ENCODE measurements at regions not wholly inside any gene's neighbourhood (a gene's known extent, or its start where the extent isn't known, plus 50 kb on each side); places are given as distances from the start of the nearest gene placed in this dataset.

GRCh38 chr10:10508211-10508610 lies 509.5 kb upstream of the CELF2 start:
- no peak overlapping the region for H4K91ac ChIP-seq (ENCODE audit: low read depth, low read length, poor library complexity)
- no peak overlapping the region for H3K4ac ChIP-seq (ENCODE audit: low read length)
- H3K23ac ChIP-seq (ENCODE audit: low read depth, low read length, poor library complexity), result no peak overlapping the region
- no peak overlapping the region for H3K27ac ChIP-seq (replicated peaks; ENCODE audit: low read length)
- no peak overlapping the region for H2BK15ac ChIP-seq (ENCODE audit: low read length)
- no CpG with 5 or more reads among the region's 3 CpGs for WGBS, 2 donors (ENCODE audit: extremely low coverage in 2 of 2, insufficient read length in 2 of 2, insufficient replicate concordance in 1 of 2)
- H2BK12ac ChIP-seq (ENCODE audit: low read length), result no peak overlapping the region
- H2BK120ac ChIP-seq (ENCODE audit: low read depth, low read length), result no peak overlapping the region
- H3K4me2 ChIP-seq (ENCODE audit: insufficient read depth, low read length, poor library complexity, severe bottlenecking), result no peak overlapping the region
- peaks cover 0 to 2% (median 0%) of the 10 kb centered on the region in 3 experiments for H3K27me3 ChIP-seq (ENCODE audit: control insufficient read depth in 3 of 3, insufficient read depth in 3 of 3, low read depth in 1 of 3, low read length in 3 of 3)
- no peak overlapping the region for H2AFZ ChIP-seq (ENCODE audit: low read length)
- no peaks in the 10 kb centered on the region for H3K36me3 ChIP-seq (replicated peaks in 1 of 2; ENCODE audit: control insufficient read depth in 2 of 2, insufficient read depth in 2 of 2, low read length in 2 of 2)
- no peak overlapping the region for H3K18ac ChIP-seq (ENCODE audit: low read length)
- no peaks in the 10 kb centered on the region for H3K79me1 ChIP-seq (ENCODE audit: low read depth, low read length)
- DNase-seq (ENCODE audit: low spot score), result no peak
- no peak overlapping the region for H4K8ac ChIP-seq (ENCODE audit: low read depth, low read length)
- no peak overlapping the region for H2BK5ac ChIP-seq (ENCODE audit: low read length)
- no peak overlapping the region for H3K9ac ChIP-seq (ENCODE audit: low read depth, low read length, poor library complexity)
- H3K4me1 ChIP-seq (ENCODE audit: control insufficient read depth in 2 of 2, insufficient read depth in 1 of 2, low read depth in 1 of 2, low read length in 2 of 2), result no peaks in the 10 kb centered on the region
- H3K9me3 ChIP-seq (replicated peaks in 1 of 2; ENCODE audit: control insufficient read depth in 2 of 2, insufficient read depth in 1 of 2, low read depth in 1 of 2, low read length in 2 of 2), result no peaks in the 10 kb centered on the region
- no peak overlapping the region for H3K4me3 ChIP-seq (ENCODE audit: low read length in 2 of 2)
- H3K14ac ChIP-seq (ENCODE audit: low read length), result no peak overlapping the region
- H2AK5ac ChIP-seq (ENCODE audit: low read depth, low read length), result no peak overlapping the region

GRCh38 chr10:10510179-10510578 lies 507.5 kb upstream of the CELF2 start:
- Histone ChIP-seq H3K9ac (ENCODE audit: low read depth, low read length, poor library complexity) (no peak overlapping the region), H3K14ac (ENCODE audit: low read length) (no peak overlapping the region), H4K91ac (ENCODE audit: low read depth, low read length, poor library complexity) (no peak overlapping the region), H2BK15ac (ENCODE audit: low read length) (no peak overlapping the region), H3K27me3 (ENCODE audit: control insufficient read depth in 3 of 3, insufficient read depth in 3 of 3, low read depth in 1 of 3, low read length in 3 of 3) (peaks cover 0 to 2% (median 0%) of the 10 kb centered on the region in 3 experiments), H3K9me3 (replicated peaks in 1 of 2; ENCODE audit: control insufficient read depth in 2 of 2, insufficient read depth in 1 of 2, low read depth in 1 of 2, low read length in 2 of 2) (no peaks in the 10 kb centered on the region), H3K4me3 (ENCODE audit: low read length in 2 of 2) (no peak overlapping the region), H2BK5ac (ENCODE audit: low read length) (no peak overlapping the region), H4K8ac (ENCODE audit: low read depth, low read length) (no peak overlapping the region), H3K4me2 (ENCODE audit: insufficient read depth, low read length, poor library complexity, severe bottlenecking) (no peak overlapping the region), H3K23ac (ENCODE audit: low read depth, low read length, poor library complexity) (no peak overlapping the region), H3K27ac (replicated peaks; ENCODE audit: low read length) (no peak overlapping the region), H2AK5ac (ENCODE audit: low read depth, low read length) (no peak overlapping the region), H3K79me1 (ENCODE audit: low read depth, low read length) (no peaks in the 10 kb centered on the region), H3K4me1 (ENCODE audit: control insufficient read depth in 2 of 2, insufficient read depth in 1 of 2, low read depth in 1 of 2, low read length in 2 of 2) (no peaks in the 10 kb centered on the region), H2AFZ (ENCODE audit: low read length) (no peak overlapping the region), H2BK12ac (ENCODE audit: low read length) (no peak overlapping the region), H2BK120ac (ENCODE audit: low read depth, low read length) (no peak overlapping the region), H3K4ac (ENCODE audit: low read length) (no peak overlapping the region), H3K18ac (ENCODE audit: low read length) (no peak overlapping the region), H3K36me3 (replicated peaks in 1 of 2; ENCODE audit: control insufficient read depth in 2 of 2, insufficient read depth in 2 of 2, low read length in 2 of 2) (no peaks in the 10 kb centered on the region)
- DNase-seq (ENCODE audit: low spot score), result no peak
- WGBS, 2 donors (ENCODE audit: extremely low coverage in 2 of 2, insufficient read length in 2 of 2, insufficient replicate concordance in 1 of 2), result no CpG with 5 or more reads among the region's 3 CpGs

- no peak overlapping the region for H3K27ac ChIP-seq (replicated peaks; ENCODE audit: low read length)
- no peak for DNase-seq (ENCODE audit: low spot score)
- no peak overlapping the region for H3K14ac ChIP-seq (ENCODE audit: low read length)
- no peak overlapping the region for H2AK5ac ChIP-seq (ENCODE audit: low read depth, low read length)
- WGBS, 2 donors (ENCODE audit: extremely low coverage in 2 of 2, insufficient read length in 2 of 2, insufficient replicate concordance in 1 of 2), result no CpG with 5 or more reads among the region's 1 CpG
- H3K9ac ChIP-seq (ENCODE audit: low read depth, low read length, poor library complexity), result no peak overlapping the region
- no peak overlapping the region for H3K23ac ChIP-seq (ENCODE audit: low read depth, low read length, poor library complexity)
- no peak overlapping the region for H3K4me3 ChIP-seq (ENCODE audit: low read length in 2 of 2)
- H3K4me1 ChIP-seq (ENCODE audit: control insufficient read depth in 2 of 2, insufficient read depth in 1 of 2, low read depth in 1 of 2, low read length in 2 of 2), result no peaks in the 10 kb centered on the region
- no peak overlapping the region for H2BK5ac ChIP-seq (ENCODE audit: low read length)
- no peak overlapping the region for H2AFZ ChIP-seq (ENCODE audit: low read length)
- no peak overlapping the region for H3K4me2 ChIP-seq (ENCODE audit: insufficient read depth, low read length, poor library complexity, severe bottlenecking)
- H2BK12ac ChIP-seq (ENCODE audit: low read length), result no peak overlapping the region
- H2BK120ac ChIP-seq (ENCODE audit: low read depth, low read length), result no peak overlapping the region
- H4K8ac ChIP-seq (ENCODE audit: low read depth, low read length), result no peak overlapping the region
- H4K91ac ChIP-seq (ENCODE audit: low read depth, low read length, poor library complexity), result no peak overlapping the region
- H3K9me3 ChIP-seq (replicated peaks in 1 of 2; ENCODE audit: control insufficient read depth in 2 of 2, insufficient read depth in 1 of 2, low read depth in 1 of 2, low read length in 2 of 2), result no peaks in the 10 kb centered on the region
- no peak overlapping the region for H2BK15ac ChIP-seq (ENCODE audit: low read length)
- H3K27me3 ChIP-seq (ENCODE audit: control insufficient read depth in 3 of 3, insufficient read depth in 3 of 3, low read depth in 1 of 3, low read length in 3 of 3), result no peaks in the 10 kb centered on the region
- no peak overlapping the region for H3K18ac ChIP-seq (ENCODE audit: low read length)
- H3K79me1 ChIP-seq (ENCODE audit: low read depth, low read length), result no peaks in the 10 kb centered on the region
- H3K36me3 ChIP-seq (replicated peaks in 1 of 2; ENCODE audit: control insufficient read depth in 2 of 2, insufficient read depth in 2 of 2, low read length in 2 of 2), result no peaks in the 10 kb centered on the region
- no peak overlapping the region for H3K4ac ChIP-seq (ENCODE audit: low read length)
Measured at GRCh38 chr10:10513067-10513466, 504.6 kb upstream of the CELF2 start.

- H3K9ac ChIP-seq (ENCODE audit: low read depth, low read length, poor library complexity), result no peak overlapping the region
- no peaks in the 10 kb centered on the region for H3K36me3 ChIP-seq (replicated peaks in 1 of 2; ENCODE audit: control insufficient read depth in 2 of 2, insufficient read depth in 2 of 2, low read length in 2 of 2)
- H3K18ac ChIP-seq (ENCODE audit: low read length), result no peak overlapping the region
- H3K23ac ChIP-seq (ENCODE audit: low read depth, low read length, poor library complexity), result no peak overlapping the region
- no peaks in the 10 kb centered on the region for H3K4me1 ChIP-seq (ENCODE audit: control insufficient read depth in 2 of 2, insufficient read depth in 1 of 2, low read depth in 1 of 2, low read length in 2 of 2)
- no peak for DNase-seq (ENCODE audit: low spot score)
- no peaks in the 10 kb centered on the region for H3K79me1 ChIP-seq (ENCODE audit: low read depth, low read length)
- no peak overlapping the region for H2BK5ac ChIP-seq (ENCODE audit: low read length)
- no peak overlapping the region for H3K4me2 ChIP-seq (ENCODE audit: insufficient read depth, low read length, poor library complexity, severe bottlenecking)
- no peak overlapping the region for H4K8ac ChIP-seq (ENCODE audit: low read depth, low read length)
- no peak overlapping the region for H2BK15ac ChIP-seq (ENCODE audit: low read length)
- H3K9me3 ChIP-seq (replicated peaks in 1 of 2; ENCODE audit: control insufficient read depth in 2 of 2, insufficient read depth in 1 of 2, low read depth in 1 of 2, low read length in 2 of 2), result no peaks in the 10 kb centered on the region
- H3K4me3 ChIP-seq (ENCODE audit: low read length in 2 of 2), result no peak overlapping the region
- WGBS, 2 donors (ENCODE audit: extremely low coverage in 2 of 2, insufficient read length in 2 of 2, insufficient replicate concordance in 1 of 2), result no CpG with 5 or more reads among the region's 4 CpGs
- H4K91ac ChIP-seq (ENCODE audit: low read depth, low read length, poor library complexity), result no peak overlapping the region
- no peaks in the 10 kb centered on the region for H3K27me3 ChIP-seq (ENCODE audit: control insufficient read depth in 3 of 3, insufficient read depth in 3 of 3, low read depth in 1 of 3, low read length in 3 of 3)
- no peak overlapping the region for H3K4ac ChIP-seq (ENCODE audit: low read length)
- H3K14ac ChIP-seq (ENCODE audit: low read length), result no peak overlapping the region
- peak overlapping the region; percentile 7 for H2BK12ac ChIP-seq (ENCODE audit: low read length)
- H2BK120ac ChIP-seq (ENCODE audit: low read depth, low read length), result no peak overlapping the region
- no peak overlapping the region for H2AFZ ChIP-seq (ENCODE audit: low read length)
- no peak overlapping the region for H3K27ac ChIP-seq (replicated peaks; ENCODE audit: low read length)
- no peak overlapping the region for H2AK5ac ChIP-seq (ENCODE audit: low read depth, low read length)
Measured at GRCh38 chr10:10513898-10514297, 503.8 kb upstream of the CELF2 start.

Measured in neuronal stem cell (in vitro differentiated cells).